ENCODE measurements at regions not wholly inside any gene's neighbourhood (a gene's known extent, or its start where the extent isn't known, plus 50 kb on each side); places are given as distances from the start of the nearest gene placed in this dataset.

GRCh38 chr10:24010436-24010970 lies 198.4 kb upstream of the KIAA1217 start:
- DNase-seq (ENCODE audit: low read depth in 2 of 2): no peak

GRCh38 chr10:24012249-24012803 lies 196.6 kb upstream of the KIAA1217 start:
- no peak for DNase-seq (ENCODE audit: low read depth in 2 of 2)

GRCh38 chr10:24027107-24027506 lies 181.8 kb upstream of the KIAA1217 start:
- no peak for DNase-seq (ENCODE audit: low read depth in 2 of 2)

- DNase-seq (ENCODE audit: low read depth in 2 of 2): no peak
Measured at GRCh38 chr10:24034571-24034970, 174.4 kb upstream of the KIAA1217 start.

GRCh38 chr10:24035761-24036160 lies 173.2 kb upstream of the KIAA1217 start:
- DNase-seq (ENCODE audit: low read depth in 2 of 2): no peak

- no peak for DNase-seq (ENCODE audit: low read depth in 2 of 2)
Measured at GRCh38 chr10:24039315-24039714, 169.6 kb upstream of the KIAA1217 start.

- DNase-seq (ENCODE audit: low read depth in 2 of 2): no peak
Measured at GRCh38 chr10:24039897-24040296, 169.0 kb upstream of the KIAA1217 start.

GRCh38 chr10:24041034-24041433 lies 167.9 kb upstream of the KIAA1217 start:
- DNase-seq (ENCODE audit: low read depth in 2 of 2): no peak

GRCh38 chr10:24041834-24042233 lies 167.1 kb upstream of the KIAA1217 start:
- no peak for DNase-seq (ENCODE audit: low read depth in 2 of 2)

GRCh38 chr10:24042884-24043283 lies 166.1 kb upstream of the KIAA1217 start:
- no peak for DNase-seq (ENCODE audit: low read depth in 2 of 2)

GRCh38 chr10:24046060-24046459 lies 162.9 kb upstream of the KIAA1217 start:
- DNase-seq (ENCODE audit: low read depth in 2 of 2): no peak

- DNase-seq (ENCODE audit: low read depth in 2 of 2): no peak
Measured at GRCh38 chr10:24047176-24047575, 161.8 kb upstream of the KIAA1217 start.

- DNase-seq (ENCODE audit: low read depth in 2 of 2): no peak
Measured at GRCh38 chr10:24054421-24054820, 154.5 kb upstream of the KIAA1217 start.

- no peak for DNase-seq (ENCODE audit: low read depth in 2 of 2)
Measured at GRCh38 chr10:24080207-24080606, 128.7 kb upstream of the KIAA1217 start.

- no peak for DNase-seq (ENCODE audit: low read depth in 2 of 2)
Measured at GRCh38 chr10:24086296-24087086, 122.4 kb upstream of the KIAA1217 start.

- no peak for DNase-seq (ENCODE audit: low read depth in 2 of 2)
Measured at GRCh38 chr10:24091256-24091655, 117.7 kb upstream of the KIAA1217 start.

GRCh38 chr10:24096281-24096680 lies 112.7 kb upstream of the KIAA1217 start:
- no peak for DNase-seq (ENCODE audit: low read depth in 2 of 2)

GRCh38 chr10:24097751-24098207 lies 111.2 kb upstream of the KIAA1217 start:
- DNase-seq (ENCODE audit: low read depth in 2 of 2): no peak

GRCh38 chr10:24104895-24105294 lies 104.0 kb upstream of the KIAA1217 start:
- no peak for DNase-seq (ENCODE audit: low read depth in 2 of 2)

GRCh38 chr10:24113901-24114300 lies 95.0 kb upstream of the KIAA1217 start:
- DNase-seq (ENCODE audit: low read depth in 2 of 2): no peak

GRCh38 chr10:24114556-24114955 lies 94.4 kb upstream of the KIAA1217 start:
- no peak for DNase-seq (ENCODE audit: low read depth in 2 of 2)

- no peak for DNase-seq (ENCODE audit: low read depth in 2 of 2)
Measured at GRCh38 chr10:24115403-24115802, 93.5 kb upstream of the KIAA1217 start.

- no peak for DNase-seq (ENCODE audit: low read depth in 2 of 2)
Measured at GRCh38 chr10:24118246-24118645, 90.7 kb upstream of the KIAA1217 start.

Measured in stimulated activated CD4-positive, alpha-beta T cell treated with anti-CD3 and anti-CD28 coated beads, Interleukin-4, amount 100 ng/mL, for 48 hours (primary cell).